VCaP (cell line): ENCODE measurements at regions not wholly inside any gene's neighbourhood (a gene's known extent, or its start where the extent isn't known, plus 50 kb on each side); places are given as distances from the start of the nearest gene placed in this dataset.

Experiments
- H3K27ac ChIP-seq: fragments of 450-650 bp; 2 replicates; pipeline ENCODE4 v1.5.1; 2017
- CTCF ChIP-seq: fragments of 450-650 bp; conservative IDR thresholded peaks from 2 replicates; pipeline ENCODE4 v1.5.1; 2017; ENCODE audit warnings: mild to moderate bottlenecking, moderate library complexity

GRCh38 chr18:77967071-77967470 is 717.4 kb downstream of the GALR1 start:
- no peak for TF ChIP-seq CTCF
- no peak overlapping the region for H3K27ac ChIP-seq

DNA sequence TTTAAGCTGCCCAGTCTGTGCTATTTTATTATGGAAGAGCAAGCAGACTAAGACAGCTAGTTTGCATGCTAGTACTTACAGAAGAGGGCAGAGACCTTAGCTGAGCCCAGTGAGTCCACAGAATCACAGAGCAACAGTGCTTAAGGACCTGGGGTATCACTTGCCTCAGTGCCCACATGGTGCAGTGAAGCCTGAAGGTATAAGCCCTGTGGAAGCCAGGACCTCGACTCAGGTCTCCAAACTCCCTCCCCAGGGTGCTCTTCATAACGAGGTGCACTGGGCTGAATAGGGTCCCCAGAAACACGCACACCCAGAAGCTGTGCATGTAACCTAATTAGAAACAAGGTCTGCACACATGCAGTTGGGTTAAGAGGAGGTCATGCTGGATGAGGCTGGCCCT is 718.1 kb downstream of the GALR1 start:
- no peak for TF ChIP-seq CTCF

DNA sequence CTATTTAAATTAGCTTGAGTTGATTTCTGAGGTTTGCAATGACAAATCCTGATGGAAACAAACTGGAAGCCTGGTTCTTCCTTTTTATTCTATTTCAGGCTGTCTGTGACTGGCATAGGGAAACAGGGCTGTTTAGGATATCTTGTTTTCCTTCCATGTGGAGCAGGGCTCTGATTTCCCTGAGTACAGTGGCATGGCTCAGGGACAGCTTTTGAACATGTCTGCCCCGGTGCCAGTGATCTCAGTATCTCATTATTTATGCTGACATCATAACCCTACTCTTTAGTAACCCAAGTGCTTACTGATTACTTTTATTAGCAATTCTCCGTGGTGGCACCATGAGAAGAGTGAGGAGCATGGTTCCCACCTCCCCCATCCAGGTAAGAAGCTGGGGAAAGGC is 720.3 kb downstream of the GALR1 start:
- TF ChIP-seq CTCF, result no peak

More for the DNA sequence above, 718.1 kb downstream of the GALR1 start:
- no peak overlapping the region for H3K27ac ChIP-seq

GRCh38 chr18:77970814-77971213 is 721.2 kb downstream of the GALR1 start:
- TF ChIP-seq CTCF, result no peak

More for the DNA sequence above, 720.3 kb downstream of the GALR1 start:
- H3K27ac ChIP-seq, result no peak overlapping the region

GRCh38 chr18:77973745-77974144 is 724.1 kb downstream of the GALR1 start:
- no peak for TF ChIP-seq CTCF
- H3K27ac ChIP-seq, result no peak overlapping the region

More at GRCh38 chr18:77970814-77971213, 721.2 kb downstream of the GALR1 start:
- H3K27ac ChIP-seq, result no peak overlapping the region

GRCh38 chr18:77974329-77974728 is 724.7 kb downstream of the GALR1 start:
- H3K27ac ChIP-seq, result no peak overlapping the region
- no peak for TF ChIP-seq CTCF

- TF ChIP-seq CTCF, result no peak
- no peak overlapping the region for H3K27ac ChIP-seq
Observed at GRCh38 chr18:77977331-77977730, 727.7 kb downstream of the GALR1 start.

- H3K27ac ChIP-seq, result no peak overlapping the region
- TF ChIP-seq CTCF, result no peak
Observed at GRCh38 chr18:77980275-77980674, 730.6 kb downstream of the GALR1 start.
